ENCODE measurements at regions not wholly inside any gene's neighbourhood (a gene's known extent, or its start where the extent isn't known, plus 50 kb on each side); places are given as distances from the start of the nearest gene placed in this dataset.

GRCh38 chr22:48664586-48664985 is 1163.1 kb downstream of the BRD1 start:
- DNase-seq, result no peak

GRCh38 chr22:48663297-48663696 is 1164.4 kb downstream of the BRD1 start:
- no peak for DNase-seq

- DNase-seq, result no peak
Observed at GRCh38 chr22:48662476-48663135, 1165.1 kb downstream of the BRD1 start.

- no peak for DNase-seq
Observed at GRCh38 chr22:48661984-48662383, 1165.7 kb downstream of the BRD1 start.

- DNase-seq, result no peak
Observed at GRCh38 chr22:48660790-48661740, 1166.6 kb downstream of the BRD1 start.

GRCh38 chr22:48660104-48660789 is 1167.4 kb downstream of the BRD1 start:
- no peak for DNase-seq

- no peak for DNase-seq
Observed at GRCh38 chr22:48659404-48659996, 1168.2 kb downstream of the BRD1 start.

- no peak for DNase-seq
Observed at GRCh38 chr22:48658871-48659270, 1168.8 kb downstream of the BRD1 start.

- no peak for DNase-seq
Observed at GRCh38 chr22:48658246-48658645, 1169.4 kb downstream of the BRD1 start.

- no peak for DNase-seq
Observed at GRCh38 chr22:48654492-48654891, 1173.2 kb downstream of the BRD1 start.

GRCh38 chr22:48653929-48654328 is 1173.7 kb downstream of the BRD1 start:
- no peak for DNase-seq

- no peak for DNase-seq
Observed at GRCh38 chr22:48653306-48653705, 1174.4 kb downstream of the BRD1 start.

GRCh38 chr22:48652796-48653195 is 1174.9 kb downstream of the BRD1 start:
- no peak for DNase-seq

GRCh38 chr22:48651981-48652538 is 1175.6 kb downstream of the BRD1 start:
- DNase-seq, result no peak

- DNase-seq, result no peak
Observed at GRCh38 chr22:48651036-48651890, 1176.4 kb downstream of the BRD1 start.

GRCh38 chr22:48650323-48651035 is 1177.2 kb downstream of the BRD1 start:
- DNase-seq, result no peak

- DNase-seq, result no peak
Observed at GRCh38 chr22:48649466-48649865, 1178.2 kb downstream of the BRD1 start.

- DNase-seq, result no peak
Observed at GRCh38 chr22:48649031-48649430, 1178.6 kb downstream of the BRD1 start.

- no peak for DNase-seq
Observed at GRCh38 chr22:48647606-48648515, 1179.8 kb downstream of the BRD1 start.

- DNase-seq, result no peak
Observed at GRCh38 chr22:48647051-48647450, 1180.6 kb downstream of the BRD1 start.

Measured in bone marrow (tissue), 2 donors.